ENCODE measurements at regions not wholly inside any gene's neighbourhood (a gene's known extent, or its start where the extent isn't known, plus 50 kb on each side); places are given as distances from the start of the nearest gene placed in this dataset.

GRCh38 chr10:128560406-128560805, 434.2 kb upstream of the MKI67 start:
- TF ChIP-seq POLR2A (IDR thresholded peaks at IDR 0.05; ENCODE audit: low read length), result no peak
- no peak for TF ChIP-seq GATA1 (IDR thresholded peaks at IDR 0.05; ENCODE audit: low read depth, low read length)

Measured in erythroblast (primary cell).